AG04450 (cell line): ENCODE measurements at regions not wholly inside any gene's neighbourhood (a gene's known extent, or its start where the extent isn't known, plus 50 kb on each side); places are given as distances from the start of the nearest gene placed in this dataset.

ENCODE experiments used
- CTCF ChIA-PET: fragments of 300-600, 350-600 bp; formaldehyde crosslinking; extraction: SDS; loops from one replicate; lab custom pipeline; 2022; ENCODE audit warnings: antibody characterized with exemption, inconsistent platforms; lab: Charles Lee
- POLR2A ChIA-PET: fragments of 350-600 bp; formaldehyde crosslinking; extraction: SDS; loops from one replicate; lab custom pipeline; 2021; ENCODE audit warnings: antibody characterized with exemption, inconsistent platforms; lab: Yijun Ruan, JAX
- DNase-seq: peaks from one replicate; pipeline ENCODE4 v3.0.0-alpha.2; 2011; ENCODE audit warnings: low read depth, low spot score
- H3K27ac ChIP-seq: one replicate; pipeline ENCODE4 v1.5.1; 2012; ENCODE audit warnings: low read depth, low read length, control low read depth
- H3K27me3 ChIP-seq: one replicate; pipeline ENCODE4 v1.6.0; 2012; ENCODE audit warnings: low read length; ENCODE audit not compliant: control insufficient read depth, insufficient read depth
- H3K4me3 ChIP-seq: 2 replicates; pipeline ENCODE4 v1.5.1; 2011; ENCODE audit warnings: mild to moderate bottlenecking, low read depth, low read length, control low read depth
- H3K9me3 ChIP-seq: 2 replicates; pipeline ENCODE4 v1.5.1; 2012; ENCODE audit warnings: low read length; ENCODE audit not compliant: control insufficient read depth, insufficient read depth
- TF ChIP-seq, protein P1 (sequence below): IDR thresholded peaks from 2 replicates; pipeline ENCODE4 v1.5.1; 2011; ENCODE audit warnings: low read depth, low read length, control low read depth, inconsistent platforms

DNA sequence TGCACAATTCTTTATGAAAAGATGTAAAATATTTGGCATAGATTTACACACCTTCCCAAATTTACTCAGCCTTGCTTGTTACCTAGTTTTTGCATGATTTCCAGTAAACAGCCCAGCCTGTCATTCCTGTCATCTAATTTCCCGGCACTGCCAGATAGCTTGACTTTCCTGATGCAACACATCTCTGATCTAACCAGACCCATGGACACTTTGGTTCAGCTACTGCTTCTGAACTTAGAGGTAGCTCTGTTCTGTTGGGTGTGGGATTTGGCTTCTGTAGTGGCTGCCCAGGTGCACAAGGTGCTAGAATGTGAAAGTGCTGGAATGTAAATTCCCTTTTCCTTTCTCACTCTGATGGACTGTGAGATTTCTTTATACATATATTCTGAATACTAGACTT is 1033.5 kb downstream of the SLITRK1 start:
- CTCF ChIA-PET = no interaction called here
- DNase-seq = no peak
- H3K27ac ChIP-seq = no peak overlapping the region
- TF ChIP-seq, protein P1, sequence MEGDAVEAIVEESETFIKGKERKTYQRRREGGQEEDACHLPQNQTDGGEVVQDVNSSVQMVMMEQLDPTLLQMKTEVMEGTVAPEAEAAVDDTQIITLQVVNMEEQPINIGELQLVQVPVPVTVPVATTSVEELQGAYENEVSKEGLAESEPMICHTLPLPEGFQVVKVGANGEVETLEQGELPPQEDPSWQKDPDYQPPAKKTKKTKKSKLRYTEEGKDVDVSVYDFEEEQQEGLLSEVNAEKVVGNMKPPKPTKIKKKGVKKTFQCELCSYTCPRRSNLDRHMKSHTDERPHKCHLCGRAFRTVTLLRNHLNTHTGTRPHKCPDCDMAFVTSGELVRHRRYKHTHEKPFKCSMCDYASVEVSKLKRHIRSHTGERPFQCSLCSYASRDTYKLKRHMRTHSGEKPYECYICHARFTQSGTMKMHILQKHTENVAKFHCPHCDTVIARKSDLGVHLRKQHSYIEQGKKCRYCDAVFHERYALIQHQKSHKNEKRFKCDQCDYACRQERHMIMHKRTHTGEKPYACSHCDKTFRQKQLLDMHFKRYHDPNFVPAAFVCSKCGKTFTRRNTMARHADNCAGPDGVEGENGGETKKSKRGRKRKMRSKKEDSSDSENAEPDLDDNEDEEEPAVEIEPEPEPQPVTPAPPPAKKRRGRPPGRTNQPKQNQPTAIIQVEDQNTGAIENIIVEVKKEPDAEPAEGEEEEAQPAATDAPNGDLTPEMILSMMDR = no peak
- POLR2A ChIA-PET = no interaction called here
- H3K4me3 ChIP-seq = no peak overlapping the region
- no peaks in the 10 kb centered on the region for H3K9me3 ChIP-seq
- H3K27me3 ChIP-seq = no peaks in the 10 kb centered on the region

DNA sequence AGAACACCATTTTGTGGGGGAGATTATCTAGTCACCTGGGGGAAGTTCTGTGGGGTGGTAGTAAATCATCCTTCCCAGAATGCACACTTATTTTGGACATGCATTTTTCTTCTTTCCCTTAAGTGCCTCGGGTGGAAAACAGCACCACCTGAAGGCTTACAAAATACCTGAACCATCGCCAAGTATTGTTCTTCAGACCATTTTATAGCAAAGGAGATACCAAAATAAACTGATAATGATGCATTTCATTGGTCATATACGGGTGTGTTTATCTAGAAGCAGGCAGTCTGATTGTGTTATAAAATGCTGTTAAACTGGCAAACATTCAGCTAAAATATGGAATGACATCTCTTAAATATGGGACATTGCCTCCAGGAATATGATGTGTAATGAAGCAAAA is 1034.7 kb downstream of the SLITRK1 start:
- DNase-seq = no peak
- H3K9me3 ChIP-seq = no peaks in the 10 kb centered on the region
- TF ChIP-seq, protein P1 = no peak
- H3K27me3 ChIP-seq = no peaks in the 10 kb centered on the region
- CTCF ChIA-PET = no interaction called here
- H3K27ac ChIP-seq = no peak overlapping the region
- POLR2A ChIA-PET = no interaction called here
- no peak overlapping the region for H3K4me3 ChIP-seq

DNA sequence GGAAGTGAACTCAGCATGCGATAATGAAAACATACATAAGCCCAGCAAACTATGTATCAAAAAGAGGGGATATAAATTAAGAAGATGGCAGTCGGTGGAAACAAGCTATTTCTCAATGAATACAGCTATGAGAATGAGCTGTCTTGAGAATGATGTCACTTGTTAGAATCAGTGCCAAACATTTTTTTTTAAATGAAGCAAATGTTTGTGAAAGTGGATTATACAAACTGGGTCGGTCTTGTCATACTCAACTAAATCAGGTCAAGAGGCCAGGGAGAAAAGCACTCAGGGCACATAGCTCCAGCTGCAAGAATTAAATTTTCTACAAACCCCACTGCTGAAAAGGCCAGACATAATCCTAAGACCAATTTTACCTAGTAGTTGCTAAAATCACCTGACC is 1048.4 kb downstream of the SLITRK1 start:
- DNase-seq = peak; percentile 23
- H3K27me3 ChIP-seq = no peaks in the 10 kb centered on the region
- TF ChIP-seq, protein P1 = no peak
- H3K9me3 ChIP-seq = no peaks in the 10 kb centered on the region
- H3K4me3 ChIP-seq = no peak overlapping the region
- CTCF ChIA-PET = no interaction called here
- no peak overlapping the region for H3K27ac ChIP-seq
- POLR2A ChIA-PET = interaction anchor here (0.6 kb wide), 1 partner anchor 75 kb away, joined by 3 read pairs; no protein-coding TSS in a partner anchor

DNA sequence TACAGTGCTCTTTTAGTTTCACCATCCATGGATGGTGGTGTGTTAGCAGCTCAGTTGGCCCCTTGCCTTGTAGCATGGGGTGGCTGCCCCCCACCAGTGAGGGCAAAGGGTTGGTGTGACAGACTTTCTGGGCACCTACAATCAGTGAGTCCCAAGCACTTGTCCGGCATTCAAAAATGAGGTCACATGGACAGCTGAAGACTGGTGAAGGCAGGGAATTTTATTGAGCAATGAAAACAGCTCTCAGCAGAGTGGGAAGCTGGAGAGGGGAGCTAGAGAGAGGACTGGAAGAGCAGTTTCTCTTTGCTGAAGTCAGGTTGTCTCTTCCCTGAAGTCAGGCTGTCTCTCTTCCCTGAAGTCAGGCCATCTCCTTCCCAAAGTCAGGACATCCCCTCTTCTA is 1053.2 kb downstream of the SLITRK1 start:
- TF ChIP-seq, protein P1 = no peak
- POLR2A ChIA-PET = no interaction called here
- H3K27me3 ChIP-seq = no peaks in the 10 kb centered on the region
- no peak overlapping the region for H3K4me3 ChIP-seq
- H3K27ac ChIP-seq = no peak overlapping the region
- CTCF ChIA-PET = no interaction called here
- no peaks in the 10 kb centered on the region for H3K9me3 ChIP-seq
- no peak for DNase-seq

- Histone ChIP-seq H3K4me3 (no peak overlapping the region), H3K9me3 (no peaks in the 10 kb centered on the region; the same call in 1 of the 2 replicates), H3K27ac (no peak overlapping the region), H3K27me3 (no peaks in the 10 kb centered on the region)
- ChIA-PET POLR2A (no interaction called here), CTCF (no interaction called here)
- no peak for DNase-seq
- TF ChIP-seq, protein P1 = no peak
These were observed 1054.5 kb downstream of the SLITRK1 start for GRCh38 chr13:82827724-82828123.
